Stimulated activated CD8-positive, alpha-beta memory T cell treated with anti-CD3 and anti-CD28 coated beads, Interleukin-4, amount 100 ng/mL, for 48 hours (primary cell): ENCODE measurements at regions not wholly inside any gene's neighbourhood (a gene's known extent, or its start where the extent isn't known, plus 50 kb on each side); places are given as distances from the start of the nearest gene placed in this dataset.
"Not testable (repeated sequence)": the region's sequence is repeated elsewhere in the genome, so short reads cannot be mapped to it uniquely, and the experiment has no call there.

Source experiments
- DNase-seq: peaks from one replicate; pipeline ENCODE4 v3.0.0-alpha.2; 2020

DNA sequence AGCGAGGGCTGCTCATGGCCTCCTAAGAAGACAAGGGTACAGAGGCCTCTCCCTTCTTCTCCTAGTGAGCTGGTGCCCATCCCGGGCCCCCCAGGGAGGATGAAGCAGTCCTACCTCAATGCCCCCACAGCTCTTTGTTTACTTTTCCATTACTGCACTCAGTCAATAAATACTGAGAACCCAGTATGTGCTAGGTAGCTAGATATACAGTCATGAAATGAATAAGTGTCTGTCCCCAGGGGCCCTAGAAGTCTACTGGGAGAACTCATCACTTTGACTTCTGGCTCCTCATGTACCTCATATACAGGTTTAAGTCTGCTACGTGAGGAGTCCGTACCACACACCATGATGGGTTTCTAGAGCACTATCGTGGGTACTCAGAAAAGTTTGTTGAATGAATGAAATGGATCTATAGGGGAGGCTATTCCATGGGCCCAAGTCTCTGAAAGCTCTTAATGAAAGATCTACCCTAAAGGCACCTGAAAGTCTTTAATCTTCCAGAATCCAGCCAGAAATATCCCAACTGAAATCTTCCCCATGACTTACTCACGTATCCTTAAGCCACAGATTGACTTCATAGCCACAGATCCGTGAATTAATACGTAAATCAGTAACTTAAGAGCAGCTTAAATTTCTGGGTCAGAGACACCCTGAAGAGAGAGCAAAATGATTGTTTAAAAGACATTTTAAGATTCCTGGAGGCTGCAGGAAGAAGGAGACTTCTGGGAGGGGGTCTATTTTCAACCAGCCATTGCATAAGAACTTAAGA, 51.6 kb upstream of the POMP start:
- no peak for DNase-seq

GRCh38 chr13:28606466-28606865, 52.5 kb upstream of the POMP start:
- DNase-seq, result no peak

DNA sequence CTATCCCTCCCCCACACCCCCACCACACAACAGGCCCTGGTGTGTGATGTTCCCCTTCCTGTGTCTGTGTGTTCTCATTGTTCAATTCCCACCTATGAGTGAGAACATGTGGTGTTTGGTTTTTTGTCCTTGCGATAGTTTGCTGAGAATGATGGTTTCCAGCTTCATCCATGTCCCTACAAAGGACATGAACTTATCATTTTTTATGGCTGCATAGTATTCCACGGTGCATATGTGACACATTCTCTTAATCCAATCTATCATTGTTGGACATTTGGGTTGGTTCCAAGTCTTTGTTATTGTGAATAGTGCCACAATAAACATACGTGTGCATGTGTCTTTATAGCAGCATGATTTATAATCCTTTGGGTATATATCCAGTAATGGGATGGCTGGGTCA, 53.8 kb upstream of the POMP start:
- not testable (repeated sequence) for DNase-seq

- no peak for DNase-seq
These were observed 55.8 kb upstream of the POMP start for GRCh38 chr13:28603043-28603664.

GRCh38 chr13:28602580-28602979, 56.4 kb upstream of the POMP start:
- no peak for DNase-seq

DNA sequence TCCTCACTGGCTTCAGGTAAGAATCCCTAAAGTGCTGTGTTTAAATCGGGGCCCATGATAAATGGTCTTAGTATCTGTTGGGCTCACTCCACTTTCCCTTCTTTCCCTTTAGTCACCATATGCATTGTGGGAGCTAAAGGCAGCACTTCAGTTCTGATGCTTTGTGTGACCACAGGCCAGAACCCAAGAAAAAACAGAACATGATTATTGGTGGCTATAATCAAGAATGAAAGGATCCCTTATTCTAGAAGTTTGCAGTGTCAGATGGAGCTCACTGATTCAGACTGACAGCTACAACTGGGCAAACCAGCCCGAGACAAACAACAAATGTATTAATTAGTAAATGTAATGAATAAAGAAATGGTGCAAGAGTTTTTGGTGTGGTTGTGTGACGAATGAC, 57.3 kb upstream of the POMP start:
- no peak for DNase-seq

GRCh38 chr13:28597641-28598040, 61.3 kb upstream of the POMP start:
- no peak for DNase-seq

DNA sequence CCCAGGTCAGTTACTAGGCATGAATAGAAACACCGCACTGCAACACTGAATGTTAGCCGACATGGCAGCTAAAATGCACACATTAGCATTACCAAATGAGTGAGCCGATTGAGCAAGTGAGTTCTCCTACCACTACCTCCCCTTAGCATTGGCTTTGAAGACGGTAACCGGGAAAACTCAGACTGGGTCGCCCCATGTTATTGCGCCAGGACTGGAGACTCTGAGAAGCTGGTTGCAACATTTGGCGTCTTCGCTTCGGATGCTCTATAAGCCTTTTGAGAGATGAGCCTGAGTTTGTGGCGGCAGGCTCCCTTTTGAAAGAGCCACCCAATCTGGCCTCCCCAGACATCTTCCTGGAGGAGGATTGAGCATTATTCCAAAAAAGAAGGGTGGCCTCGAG, 68.5 kb upstream of the POMP start:
- no peak for DNase-seq

- DNase-seq, result no peak
These were observed 70.6 kb upstream of the POMP start for GRCh38 chr13:28588296-28588695.

DNA sequence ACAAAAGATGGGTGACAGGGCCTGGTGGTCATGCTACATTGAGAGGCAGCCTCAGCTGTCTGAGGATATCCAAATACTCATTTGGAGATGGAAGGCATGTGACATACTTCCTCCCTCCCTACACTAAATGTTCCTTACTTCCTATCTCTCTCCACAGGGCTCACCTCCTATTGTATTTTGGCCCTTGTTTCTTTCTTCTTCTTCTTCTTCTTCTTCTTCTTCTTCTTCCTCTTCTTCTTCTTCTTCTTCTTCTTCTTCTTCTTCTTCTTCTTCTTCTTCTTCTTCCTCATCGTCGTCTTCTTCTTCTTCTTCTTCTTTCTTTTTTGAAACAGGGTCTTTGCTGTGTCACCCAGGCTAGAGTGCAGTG, 71.8 kb upstream of the POMP start:
- DNase-seq, result no peak

- DNase-seq, result no peak
These were observed 72.3 kb upstream of the POMP start for GRCh38 chr13:28586439-28587173.

- DNase-seq, result no peak
These were observed 73.4 kb upstream of the POMP start for GRCh38 chr13:28585561-28585960.

GRCh38 chr13:28584873-28585381, 74.0 kb upstream of the POMP start:
- DNase-seq, result no peak

- no peak for DNase-seq
These were observed 75.3 kb upstream of the POMP start for GRCh38 chr13:28583651-28584091.

DNA sequence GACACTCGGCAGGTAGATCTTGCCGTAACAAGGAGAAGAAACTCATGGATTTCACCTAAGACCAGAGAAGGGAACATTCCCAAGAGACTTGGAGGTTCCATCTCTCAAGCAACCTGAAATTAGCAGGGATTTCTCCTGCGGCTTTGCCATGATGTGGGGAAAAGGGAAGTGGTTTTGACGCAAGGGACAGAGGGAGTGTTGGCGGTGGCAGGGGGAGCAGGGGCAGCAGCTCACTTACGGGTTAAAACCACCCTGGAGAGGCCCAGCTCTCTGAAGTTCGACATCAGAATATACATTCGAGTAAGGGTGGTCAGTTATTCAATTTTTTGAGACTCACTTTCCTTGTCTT, 76.1 kb upstream of the POMP start:
- DNase-seq, result no peak

- no peak for DNase-seq
These were observed 76.6 kb upstream of the POMP start for GRCh38 chr13:28582225-28582891.

GRCh38 chr13:28581451-28581850, 77.5 kb upstream of the POMP start:
- DNase-seq, result no peak

- no peak for DNase-seq
These were observed 79.2 kb upstream of the POMP start for GRCh38 chr13:28579736-28580135.

DNA sequence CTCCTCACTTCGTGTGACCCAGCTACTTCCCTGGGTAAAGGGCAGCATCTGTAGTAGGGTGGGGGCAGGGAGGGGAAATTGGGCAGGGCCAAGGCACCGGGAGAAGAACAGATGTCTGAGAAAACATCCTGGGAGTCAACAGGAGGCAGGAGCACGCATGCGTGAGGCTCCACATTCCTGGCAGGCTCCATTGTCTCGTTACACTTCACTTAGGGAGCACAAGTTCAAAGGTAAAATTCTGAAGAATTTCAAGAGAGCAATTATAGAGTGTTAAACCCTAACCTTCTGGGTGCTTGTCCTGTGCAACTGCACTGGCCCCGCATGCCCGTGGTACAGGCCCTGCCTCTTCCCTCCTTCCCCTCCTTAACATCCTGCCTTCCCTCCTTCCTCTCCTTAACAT, 79.6 kb upstream of the POMP start:
- DNase-seq, result no peak

DNA sequence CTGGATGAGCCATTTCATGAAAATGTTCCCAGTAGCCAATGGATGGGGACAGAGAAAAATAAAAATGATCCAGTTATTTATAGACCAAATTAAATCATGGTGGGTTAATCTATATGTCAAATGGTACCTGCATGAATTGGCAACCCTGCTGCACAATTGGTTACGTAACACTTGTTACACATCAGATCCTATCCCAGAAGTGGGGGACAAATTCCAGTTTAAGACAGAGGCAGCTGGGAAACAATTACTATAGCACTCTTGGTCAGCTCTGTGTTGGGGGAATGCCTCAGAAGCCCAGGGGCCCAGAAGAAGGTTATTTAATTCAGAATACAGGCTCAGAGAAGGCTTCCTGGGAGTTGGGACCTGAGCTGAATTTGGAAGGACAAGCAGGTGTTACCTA, 81.1 kb upstream of the FLT1 start:
- DNase-seq, result no peak

GRCh38 chr13:28575200-28575599, 80.3 kb upstream of the FLT1 start:
- DNase-seq, result no peak

DNA sequence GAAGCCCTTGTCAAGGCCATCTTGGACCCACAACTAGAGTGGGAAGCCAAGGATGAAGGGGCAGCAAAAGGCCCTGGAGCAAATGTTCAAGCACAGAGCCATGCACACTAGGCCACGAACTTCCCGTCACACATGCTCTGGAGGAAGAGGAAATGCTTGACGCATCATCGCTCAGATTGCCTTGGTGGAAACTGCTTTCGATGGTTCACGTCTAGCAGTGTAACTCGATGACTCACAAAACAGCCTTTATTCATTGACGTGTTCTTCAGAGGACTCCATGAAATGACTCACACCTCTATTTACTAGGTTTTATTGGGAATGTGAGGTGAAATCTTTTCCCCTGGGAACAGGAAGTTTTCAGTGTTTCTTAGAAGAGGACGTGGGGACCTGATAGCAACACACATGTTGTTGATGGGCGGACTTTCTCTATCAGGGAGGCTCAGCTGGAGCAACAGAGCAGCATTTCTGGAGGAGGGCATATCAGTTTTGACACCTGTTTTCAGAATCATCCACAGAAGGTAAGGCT, 79.8 kb upstream of the FLT1 start:
- peak; percentile 44 for DNase-seq
